ENCODE measurements at regions not wholly inside any gene's neighbourhood (a gene's known extent, or its start where the extent isn't known, plus 50 kb on each side); places are given as distances from the start of the nearest gene placed in this dataset.

DNA sequence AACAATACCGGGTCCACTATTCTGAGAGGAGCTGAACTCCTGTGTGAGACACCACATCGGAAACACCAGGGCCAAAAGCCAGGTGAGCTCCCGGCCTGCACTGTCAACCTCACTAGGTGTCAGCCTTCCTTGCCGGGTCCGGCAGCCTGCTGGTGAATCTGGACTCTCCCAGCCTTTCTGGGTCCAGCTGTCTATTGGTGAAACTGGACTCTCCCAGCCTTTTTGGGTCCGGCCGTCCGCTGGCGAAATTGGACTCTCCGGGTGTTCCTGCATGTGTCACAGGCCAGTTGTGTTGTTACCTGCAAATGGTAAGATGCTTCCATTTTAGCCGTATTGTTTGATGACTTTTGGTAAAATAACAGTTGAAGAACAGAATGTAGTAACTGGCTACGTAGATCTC lies 801.5 kb downstream of the CDH9 start:
- Histone ChIP-seq H3K9me1 (ENCODE audit: insufficient read depth, low read length) (no peaks in the 10 kb centered on the region), H2AK9ac (replicated peaks; ENCODE audit: low read depth, low read length, poor library complexity) (no peak overlapping the region), H3K4me2 (ENCODE audit: low read depth, low read length) (no peak overlapping the region), H3K18ac (ENCODE audit: low read depth, low read length) (no peak overlapping the region), H3K4me1 (ENCODE audit: control insufficient read depth, insufficient read depth, low read length) (no peaks in the 10 kb centered on the region), H3K4me3 (ENCODE audit: insufficient read depth, low read depth, low read length) (no peak overlapping the region), H3K9ac (ENCODE audit: low read depth, low read length) (no peak overlapping the region), H4K8ac (ENCODE audit: low read depth in 2 of 2, low read length in 2 of 2) (no peak overlapping the region), H3K4ac (ENCODE audit: low read depth, low read length) (no peak overlapping the region), H3K79me1 (ENCODE audit: low read depth in 1 of 2, low read length in 2 of 2) (no peaks in the 10 kb centered on the region), H2AK5ac (ENCODE audit: low read depth, low read length) (no peak overlapping the region), H2BK120ac (ENCODE audit: low read depth, low read length) (no peak overlapping the region), H4K91ac (ENCODE audit: insufficient read depth, low read depth, low read length) (no peak overlapping the region), H3K56ac (ENCODE audit: extremely low read depth, insufficient read depth, low read length) (no peak overlapping the region), H3K14ac (replicated peaks; ENCODE audit: low read depth, low read length) (no peak overlapping the region), H2BK20ac (ENCODE audit: low read depth, low read length) (no peak overlapping the region), H4K5ac (ENCODE audit: low read depth, low read length) (no peak overlapping the region), H3K27me3 (ENCODE audit: control insufficient read depth, insufficient read depth, low read length) (no peaks in the 10 kb centered on the region), H3K36me3 (ENCODE audit: control insufficient read depth, insufficient read depth, low read length) (no peaks in the 10 kb centered on the region), H3K23ac (ENCODE audit: low read depth, low read length) (no peak overlapping the region), H3K27ac (ENCODE audit: insufficient read depth, low read length) (no peak overlapping the region), H2BK15ac (ENCODE audit: low read depth, low read length) (no peak overlapping the region), H3K9me3 (ENCODE audit: control insufficient read depth, insufficient read depth, low read length) (peaks cover 15% of the 10 kb centered on the region; the same call in 1 of the 2 replicates), H2BK5ac (ENCODE audit: low read depth, low read length, poor library complexity, severe bottlenecking) (no peak overlapping the region), H2AFZ (replicated peaks; ENCODE audit: low read length, poor library complexity) (no peak overlapping the region), H4K20me1 (ENCODE audit: insufficient read depth, low read length) (no peaks in the 10 kb centered on the region)
- ChIA-PET POLR2A (ENCODE audit: unreplicated experiment) (no interaction called here), CTCF (no interaction called here)
- intact Hi-C loops (cut with micrococcal nuclease), result no loop called here
- DNase-seq (no peak), ATAC-seq (ENCODE audit: low read depth) (no peak)
- WGBS, 2 experiments (ENCODE audit: extremely low coverage in 2 of 2, insufficient read length in 1 of 2), result 100% methylated on average over 3 of the region's 12 CpGs; no CpG with 5 or more reads in 1 of the 2 experiments
- TF ChIP-seq RCOR1 (IDR thresholded peaks at IDR 0.05; ENCODE audit: insufficient replicate concordance, low read length) (no peak), POLR2A (IDR thresholded peaks at IDR 0.05; ENCODE audit: low read depth, low read length) (no peak), CTCF (conservative IDR thresholded peaks at IDR 0.05; ENCODE audit: low read depth, low read length) (no peak), MXI1 (IDR thresholded peaks at IDR 0.05; ENCODE audit: borderline replicate concordance, low read depth, low read length) (no peak), MAFK (IDR thresholded peaks at IDR 0.05; ENCODE audit: low read depth, low read length) (no peak), RFX5 (IDR thresholded peaks at IDR 0.05; ENCODE audit: low read depth, low read length) (no peak)
- TF ChIP-seq, protein P1, sequence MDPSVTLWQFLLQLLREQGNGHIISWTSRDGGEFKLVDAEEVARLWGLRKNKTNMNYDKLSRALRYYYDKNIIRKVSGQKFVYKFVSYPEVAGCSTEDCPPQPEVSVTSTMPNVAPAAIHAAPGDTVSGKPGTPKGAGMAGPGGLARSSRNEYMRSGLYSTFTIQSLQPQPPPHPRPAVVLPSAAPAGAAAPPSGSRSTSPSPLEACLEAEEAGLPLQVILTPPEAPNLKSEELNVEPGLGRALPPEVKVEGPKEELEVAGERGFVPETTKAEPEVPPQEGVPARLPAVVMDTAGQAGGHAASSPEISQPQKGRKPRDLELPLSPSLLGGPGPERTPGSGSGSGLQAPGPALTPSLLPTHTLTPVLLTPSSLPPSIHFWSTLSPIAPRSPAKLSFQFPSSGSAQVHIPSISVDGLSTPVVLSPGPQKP (IDR thresholded peaks at IDR 0.05; ENCODE audit: borderline replicate concordance, low read depth, low read length), result no peak
- in situ Hi-C loops (cut with MboI; ENCODE audit: low sequenced_read_pairs), result no loop called here
- dilution Hi-C loops (cut with HindIII; ENCODE audit: low sequenced_read_pairs, unreplicated experiment), result no loop called here
- no TSS peak for BruUV-seq (replicated peaks)

All from IMR-90 (cell line).